GDM1 (cell line): ENCODE measurements at regions not wholly inside any gene's neighbourhood (a gene's known extent, or its start where the extent isn't known, plus 50 kb on each side); places are given as distances from the start of the nearest gene placed in this dataset.

Source experiments
- DNase-seq: peaks from one replicate; lab custom pipeline; 2025; lab: John Stamatoyannopoulos, UW

- peak; percentile 6 for DNase-seq
These were observed 142.2 kb downstream of the ABCA8 start for GRCh38 chr17:68812876-68813584.

GRCh38 chr17:68809148-68809547 lies 146.0 kb downstream of the ABCA8 start:
- no peak for DNase-seq

- no peak for DNase-seq
These were observed 147.0 kb downstream of the ABCA8 start for GRCh38 chr17:68807998-68808772.

- no peak for DNase-seq
These were observed 149.6 kb downstream of the ABCA8 start for GRCh38 chr17:68805609-68806008.

GRCh38 chr17:68804777-68805520 lies 150.2 kb downstream of the ABCA8 start:
- DNase-seq, result no peak

- DNase-seq, result no peak
These were observed 151.8 kb downstream of the ABCA8 start for GRCh38 chr17:68803164-68803929.

- no peak for DNase-seq
These were observed 153.6 kb downstream of the ABCA8 start for GRCh38 chr17:68801335-68802247.

- DNase-seq, result no peak
These were observed 154.4 kb downstream of the ABCA8 start for GRCh38 chr17:68800751-68801150.

- DNase-seq, result no peak
These were observed 160.4 kb downstream of the ABCA8 start for GRCh38 chr17:68794636-68795434.

- no peak for DNase-seq
These were observed 162.3 kb downstream of the ABCA8 start for GRCh38 chr17:68792873-68793272.

GRCh38 chr17:68792042-68792685 lies 163.0 kb downstream of the ABCA8 start:
- no peak for DNase-seq

- no peak for DNase-seq
These were observed 164.3 kb downstream of the ABCA8 start for GRCh38 chr17:68790931-68791330.

GRCh38 chr17:68790492-68790891 lies 164.7 kb downstream of the ABCA8 start:
- DNase-seq, result no peak

GRCh38 chr17:68789203-68789962 lies 165.8 kb downstream of the ABCA8 start:
- no peak for DNase-seq

- no peak for DNase-seq
These were observed 169.4 kb downstream of the ABCA8 start for GRCh38 chr17:68785565-68786486.

GRCh38 chr17:68784431-68784830 lies 170.8 kb downstream of the ABCA8 start:
- no peak for DNase-seq

- no peak for DNase-seq
These were observed 171.3 kb downstream of the ABCA8 start for GRCh38 chr17:68783861-68784260.

- DNase-seq, result no peak
These were observed 172.4 kb downstream of the ABCA8 start for GRCh38 chr17:68782789-68783188.
